ENCODE measurements at regions not wholly inside any gene's neighbourhood (a gene's known extent, or its start where the extent isn't known, plus 50 kb on each side); places are given as distances from the start of the nearest gene placed in this dataset.

DNA sequence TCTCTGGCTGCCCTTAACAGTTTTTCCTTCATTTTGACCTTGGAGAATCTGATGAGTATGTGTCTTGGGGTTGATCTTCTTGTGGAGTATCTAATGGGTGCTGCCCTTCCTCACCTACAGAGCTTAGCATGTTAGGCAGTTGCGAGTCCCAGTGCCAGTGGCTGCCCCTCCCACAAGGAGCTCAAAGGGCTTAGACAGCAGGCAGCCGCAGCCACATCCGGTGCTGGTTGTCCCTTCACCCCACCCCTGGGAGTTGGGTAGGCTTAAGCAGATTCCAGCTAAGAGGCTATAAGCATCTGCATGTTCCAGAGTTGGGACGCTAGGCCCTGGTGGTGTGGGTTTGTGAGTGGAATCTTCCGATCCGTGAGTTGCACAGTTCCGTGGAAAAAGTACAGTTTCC is 322.1 kb upstream of the ARX start:
- no peak overlapping the region for H3K4me2 ChIP-seq (ENCODE audit: low read length)
- H3K79me2 ChIP-seq (ENCODE audit: control insufficient read depth, low read length): no peaks in the 10 kb centered on the region
- H3K27ac ChIP-seq (ENCODE audit: low read depth, low read length): no peak overlapping the region
- H4K20me1 ChIP-seq (ENCODE audit: control insufficient read depth, insufficient read depth, low read depth, low read length): no peaks in the 10 kb centered on the region
- H3K4me3 ChIP-seq (ENCODE audit: low read length): no peak overlapping the region
- no peaks in the 10 kb centered on the region for H3K9me3 ChIP-seq (ENCODE audit: control insufficient read depth, insufficient read depth, low read length)
- H3F3A ChIP-seq (ENCODE audit: control insufficient read depth, insufficient read depth): no peaks in the 10 kb centered on the region
- no peaks in the 10 kb centered on the region for H3K9me2 ChIP-seq (replicated peaks; ENCODE audit: control insufficient read depth, low read length)
- no peaks in the 10 kb centered on the region for H3K4me1 ChIP-seq (ENCODE audit: control insufficient read depth, low read length)
- H3K27me3 ChIP-seq (ENCODE audit: control insufficient read depth, low read length): no peaks in the 10 kb centered on the region
- H3K36me3 ChIP-seq (ENCODE audit: control insufficient read depth, low read length): no peaks in the 10 kb centered on the region
- TF ChIP-seq EZH2phosphoT487 (IDR thresholded peaks at IDR 0.05; ENCODE audit: borderline replicate concordance, low read length): no peak
- no peak for TF ChIP-seq CTCF (IDR thresholded peaks at IDR 0.05; ENCODE audit: low read depth, low read length, poor library complexity, severe bottlenecking)

DNA sequence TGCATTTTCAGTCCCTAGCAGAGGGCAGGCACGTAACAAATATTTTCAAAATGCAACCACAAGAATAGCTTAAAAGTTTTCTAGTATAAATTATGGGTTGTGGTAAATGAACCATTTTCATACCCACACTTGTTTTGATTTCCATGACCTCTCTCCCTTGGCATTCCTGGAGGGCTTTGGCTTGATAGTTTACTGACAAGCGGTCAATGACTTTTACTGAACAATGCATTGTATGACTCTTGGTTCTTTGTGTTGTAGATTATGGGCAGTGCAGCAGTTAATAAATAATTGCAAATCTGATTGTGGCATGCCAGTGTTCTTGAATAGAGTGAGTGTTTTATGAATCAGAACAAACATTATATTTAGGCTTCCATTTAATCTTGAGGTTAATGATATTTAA is 285.2 kb upstream of the ARX start:
- no peaks in the 10 kb centered on the region for H3K27me3 ChIP-seq (ENCODE audit: control insufficient read depth, low read length)
- TF ChIP-seq CTCF (IDR thresholded peaks at IDR 0.05; ENCODE audit: low read depth, low read length, poor library complexity, severe bottlenecking): no peak
- TF ChIP-seq EZH2phosphoT487 (IDR thresholded peaks at IDR 0.05; ENCODE audit: borderline replicate concordance, low read length): no peak
- H3K4me2 ChIP-seq (ENCODE audit: low read length): no peak overlapping the region
- H3K9me3 ChIP-seq (ENCODE audit: control insufficient read depth, insufficient read depth, low read length): no peaks in the 10 kb centered on the region
- no peaks in the 10 kb centered on the region for H4K20me1 ChIP-seq (ENCODE audit: control insufficient read depth, insufficient read depth, low read depth, low read length)
- no peaks in the 10 kb centered on the region for H3K9me2 ChIP-seq (replicated peaks; ENCODE audit: control insufficient read depth, low read length)
- no peaks in the 10 kb centered on the region for H3K36me3 ChIP-seq (ENCODE audit: control insufficient read depth, low read length)
- H3F3A ChIP-seq (ENCODE audit: control insufficient read depth, insufficient read depth): no peaks in the 10 kb centered on the region
- H3K4me1 ChIP-seq (ENCODE audit: control insufficient read depth, low read length): no peaks in the 10 kb centered on the region
- no peak overlapping the region for H3K4me3 ChIP-seq (ENCODE audit: low read length)
- H3K79me2 ChIP-seq (ENCODE audit: control insufficient read depth, low read length): no peaks in the 10 kb centered on the region
- H3K27ac ChIP-seq (ENCODE audit: low read depth, low read length): no peak overlapping the region

DNA sequence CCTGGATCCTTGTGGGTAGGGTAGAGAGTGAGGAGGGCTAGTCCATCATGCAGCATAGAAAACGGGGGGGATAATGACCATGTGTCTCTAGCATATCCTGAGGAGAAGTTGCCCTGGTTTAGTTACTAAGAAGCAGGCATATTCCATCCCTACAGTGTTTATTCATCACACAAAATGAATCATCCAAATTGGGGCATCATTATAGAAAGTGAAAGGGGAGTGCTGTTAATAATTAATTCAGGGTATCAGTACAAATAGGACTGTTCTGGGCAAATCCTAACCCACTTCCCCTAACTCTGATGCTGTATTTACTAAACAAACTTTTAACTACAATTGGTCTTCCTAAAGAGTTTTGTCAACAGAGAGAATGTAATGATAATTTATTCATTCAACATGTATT is 281.1 kb upstream of the ARX start:
- Histone ChIP-seq H3K4me1 (ENCODE audit: control insufficient read depth, low read length) (no peaks in the 10 kb centered on the region), H3K4me2 (ENCODE audit: low read length) (no peak overlapping the region), H3K36me3 (ENCODE audit: control insufficient read depth, low read length) (no peaks in the 10 kb centered on the region), H3F3A (ENCODE audit: control insufficient read depth, insufficient read depth) (no peaks in the 10 kb centered on the region), H3K4me3 (ENCODE audit: low read length) (no peak overlapping the region), H3K9me3 (ENCODE audit: control insufficient read depth, insufficient read depth, low read length) (no peaks in the 10 kb centered on the region), H3K27ac (ENCODE audit: low read depth, low read length) (no peak overlapping the region), H3K9me2 (replicated peaks; ENCODE audit: control insufficient read depth, low read length) (no peaks in the 10 kb centered on the region), H4K20me1 (ENCODE audit: control insufficient read depth, insufficient read depth, low read depth, low read length) (no peaks in the 10 kb centered on the region), H3K79me2 (ENCODE audit: control insufficient read depth, low read length) (no peaks in the 10 kb centered on the region), H3K27me3 (ENCODE audit: control insufficient read depth, low read length) (no peaks in the 10 kb centered on the region)
- TF ChIP-seq EZH2phosphoT487 (IDR thresholded peaks at IDR 0.05; ENCODE audit: borderline replicate concordance, low read length): no peak
- no peak for TF ChIP-seq CTCF (IDR thresholded peaks at IDR 0.05; ENCODE audit: low read depth, low read length, poor library complexity, severe bottlenecking)

GRCh38 chrX:25295466-25295865 is 279.7 kb upstream of the ARX start:
- Histone ChIP-seq H3K27me3 (ENCODE audit: control insufficient read depth, low read length) (no peaks in the 10 kb centered on the region), H3K4me3 (ENCODE audit: low read length) (no peak overlapping the region), H3K4me1 (ENCODE audit: control insufficient read depth, low read length) (no peaks in the 10 kb centered on the region), H3K9me3 (ENCODE audit: control insufficient read depth, insufficient read depth, low read length) (no peaks in the 10 kb centered on the region), H3F3A (ENCODE audit: control insufficient read depth, insufficient read depth) (no peaks in the 10 kb centered on the region), H3K4me2 (ENCODE audit: low read length) (no peak overlapping the region), H3K36me3 (ENCODE audit: control insufficient read depth, low read length) (no peaks in the 10 kb centered on the region), H4K20me1 (ENCODE audit: control insufficient read depth, insufficient read depth, low read depth, low read length) (no peaks in the 10 kb centered on the region), H3K79me2 (ENCODE audit: control insufficient read depth, low read length) (no peaks in the 10 kb centered on the region), H3K27ac (ENCODE audit: low read depth, low read length) (no peak overlapping the region), H3K9me2 (replicated peaks; ENCODE audit: control insufficient read depth, low read length) (no peaks in the 10 kb centered on the region)
- TF ChIP-seq CTCF (IDR thresholded peaks at IDR 0.05; ENCODE audit: low read depth, low read length, poor library complexity, severe bottlenecking): no peak
- TF ChIP-seq EZH2phosphoT487 (IDR thresholded peaks at IDR 0.05; ENCODE audit: borderline replicate concordance, low read length): no peak
